ENCODE measurements at regions not wholly inside any gene's neighbourhood (a gene's known extent, or its start where the extent isn't known, plus 50 kb on each side); places are given as distances from the start of the nearest gene placed in this dataset.

DNA sequence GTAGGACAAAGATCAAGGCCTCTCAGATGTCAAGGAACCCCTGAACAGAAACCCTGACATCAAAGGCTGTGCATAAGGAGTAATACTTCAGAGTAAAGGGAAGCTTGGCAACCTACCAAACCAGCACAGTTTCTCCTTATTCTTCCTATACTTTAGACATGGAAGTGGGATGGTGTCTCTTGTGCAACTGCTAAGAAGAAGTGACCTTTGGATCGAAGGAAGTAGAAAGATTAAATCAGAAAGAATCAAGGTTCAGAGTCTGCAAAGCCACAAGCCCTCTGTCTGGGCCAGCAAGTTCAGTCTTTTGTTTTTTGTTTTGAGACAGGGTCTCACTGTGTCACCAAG is 66.2 kb upstream of the SLC39A10 start:
- Histone ChIP-seq H3K36me3 (ENCODE audit: control insufficient read depth, insufficient read depth, low read length, severe bottlenecking) (no peaks in the 10 kb centered on the region), H3K27me3 (replicated peaks; ENCODE audit: control insufficient read depth, insufficient read depth, low read length) (no peaks in the 10 kb centered on the region), H3K4me3 (ENCODE audit: low read length) (no peak overlapping the region), H3K4me1 (ENCODE audit: control insufficient read depth, insufficient read depth, low read length) (peaks cover 9% of the 10 kb centered on the region), H3K9me3 (ENCODE audit: control insufficient read depth, low read length) (no peaks in the 10 kb centered on the region), H3K9ac (ENCODE audit: low read length) (no peak overlapping the region)
- DNase-seq (ENCODE audit: low read depth), result no peak

DNA sequence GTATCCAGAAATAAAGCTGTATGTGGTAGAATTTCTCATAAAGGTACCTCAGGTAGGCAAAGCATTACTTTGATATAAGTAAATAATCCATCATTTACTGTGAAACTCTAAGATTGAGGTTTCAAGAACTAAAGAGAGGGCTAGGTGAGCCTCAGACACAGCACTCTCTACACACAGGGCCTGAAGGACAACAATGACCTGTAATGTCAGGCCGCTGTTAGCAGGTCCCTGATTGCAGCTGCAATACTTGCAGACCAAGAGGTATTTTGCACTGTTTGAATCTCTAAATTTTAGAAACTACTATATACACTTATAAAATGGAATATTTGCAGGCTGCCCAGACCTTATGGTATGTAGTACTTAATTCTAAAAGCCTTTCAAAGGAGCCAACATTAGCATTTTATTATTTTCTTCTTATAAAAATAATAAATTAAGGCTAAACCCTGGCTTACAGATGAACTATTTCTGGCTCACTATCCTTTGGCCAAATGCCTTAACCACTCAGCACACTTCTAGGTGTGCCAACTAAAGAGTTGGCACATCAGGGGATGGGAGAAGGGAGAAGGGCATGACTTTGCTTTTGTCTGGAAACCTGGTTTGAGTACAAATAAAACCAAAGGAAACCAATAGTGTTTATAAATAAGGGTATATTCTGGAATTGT is 66.7 kb upstream of the SLC39A10 start:
- Histone ChIP-seq H3K4me3 (ENCODE audit: low read length) (no peak overlapping the region), H3K4me1 (ENCODE audit: control insufficient read depth, insufficient read depth, low read length) (peaks cover 9% of the 10 kb centered on the region), H3K27me3 (replicated peaks; ENCODE audit: control insufficient read depth, insufficient read depth, low read length) (no peaks in the 10 kb centered on the region), H3K9ac (ENCODE audit: low read length) (no peak overlapping the region), H3K36me3 (ENCODE audit: control insufficient read depth, insufficient read depth, low read length, severe bottlenecking) (no peaks in the 10 kb centered on the region), H3K9me3 (ENCODE audit: control insufficient read depth, low read length) (no peaks in the 10 kb centered on the region)
- no peak for DNase-seq (ENCODE audit: low read depth)

DNA sequence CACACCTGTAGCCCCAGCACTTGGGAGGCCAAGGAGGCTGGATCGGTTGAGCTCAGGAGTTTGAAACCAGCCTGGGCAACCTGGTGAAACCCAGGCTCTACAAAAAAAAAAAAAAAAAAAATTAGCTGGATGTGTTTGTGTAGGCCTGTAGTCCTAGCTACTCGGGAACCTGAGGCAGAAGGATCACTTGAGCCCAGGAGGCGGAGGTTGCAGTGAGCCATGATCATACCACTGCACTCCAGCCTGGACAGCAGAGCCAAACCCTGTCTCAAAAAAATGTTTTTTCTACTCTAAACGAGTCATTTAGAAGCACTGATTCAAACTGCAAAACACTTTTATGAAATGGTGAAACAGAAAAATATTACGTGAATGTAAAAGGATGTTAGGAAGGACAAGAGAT is 69.1 kb upstream of the SLC39A10 start:
- Histone ChIP-seq H3K36me3 (ENCODE audit: control insufficient read depth, insufficient read depth, low read length, severe bottlenecking) (no peaks in the 10 kb centered on the region), H3K9me3 (ENCODE audit: control insufficient read depth, low read length) (no peaks in the 10 kb centered on the region), H3K4me3 (ENCODE audit: low read length) (no peak overlapping the region), H3K27me3 (replicated peaks; ENCODE audit: control insufficient read depth, insufficient read depth, low read length) (no peaks in the 10 kb centered on the region), H3K9ac (ENCODE audit: low read length) (no peak overlapping the region), H3K4me1 (ENCODE audit: control insufficient read depth, insufficient read depth, low read length) (peaks cover 9% of the 10 kb centered on the region)
- DNase-seq (ENCODE audit: low read depth), result no peak

DNA sequence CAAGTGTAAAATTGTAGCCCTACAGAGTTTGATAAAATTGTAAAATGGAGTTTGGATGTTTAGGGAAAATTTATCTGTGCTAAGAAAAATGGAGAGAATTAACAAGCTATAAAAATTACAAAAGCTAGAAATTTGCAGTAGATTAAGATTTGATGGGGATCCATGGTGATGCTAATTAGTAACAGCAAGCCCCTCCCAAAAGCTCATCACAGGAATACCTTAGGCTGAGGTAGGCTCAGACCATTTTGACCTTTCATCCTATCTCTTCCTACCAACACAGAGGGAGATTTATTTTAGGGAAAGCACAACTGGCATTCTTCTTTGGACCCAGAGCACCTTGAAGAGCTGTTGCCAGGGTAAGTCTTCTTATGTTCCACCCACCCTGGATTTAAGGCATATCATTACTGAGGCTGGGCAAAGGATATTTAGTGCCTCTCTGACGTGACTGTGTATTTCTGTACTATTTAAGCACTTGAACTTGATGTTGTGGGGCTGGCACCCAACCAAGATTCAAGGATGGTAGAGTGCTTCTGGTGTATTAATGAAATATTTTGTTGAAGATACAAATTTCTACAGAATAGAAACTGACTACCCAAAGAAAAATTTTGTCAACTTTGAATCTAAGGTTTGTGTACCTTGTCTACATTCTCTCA is 70.8 kb upstream of the SLC39A10 start:
- Histone ChIP-seq H3K36me3 (ENCODE audit: control insufficient read depth, insufficient read depth, low read length, severe bottlenecking) (no peaks in the 10 kb centered on the region), H3K9me3 (ENCODE audit: control insufficient read depth, low read length) (no peaks in the 10 kb centered on the region), H3K4me1 (ENCODE audit: control insufficient read depth, insufficient read depth, low read length) (peaks cover 9% of the 10 kb centered on the region), H3K4me3 (ENCODE audit: low read length) (no peak overlapping the region), H3K9ac (ENCODE audit: low read length) (no peak overlapping the region), H3K27me3 (replicated peaks; ENCODE audit: control insufficient read depth, insufficient read depth, low read length) (no peaks in the 10 kb centered on the region)
- no peak for DNase-seq (ENCODE audit: low read depth)

DNA sequence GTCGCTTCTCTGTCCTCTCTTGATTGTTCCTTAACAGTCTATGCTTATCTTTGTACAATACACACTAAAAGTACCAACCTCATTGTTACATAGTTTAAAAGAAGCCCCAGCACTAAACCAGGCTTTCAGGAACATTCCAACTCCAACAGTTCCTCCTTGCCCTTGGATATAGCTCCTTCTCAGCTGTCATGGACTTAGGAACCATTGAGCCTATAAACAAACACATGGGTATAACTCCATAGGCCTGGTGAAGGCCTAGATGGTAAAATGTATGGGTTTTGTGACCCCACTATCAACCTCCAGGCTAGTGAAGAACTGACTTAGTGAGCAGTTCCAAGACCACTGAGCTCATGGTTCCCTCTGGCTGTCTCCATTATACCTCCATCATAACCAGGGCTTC is 74.8 kb upstream of the SLC39A10 start:
- H3K4me3 ChIP-seq (ENCODE audit: low read length), result no peak overlapping the region
- no peaks in the 10 kb centered on the region for H3K36me3 ChIP-seq (ENCODE audit: control insufficient read depth, insufficient read depth, low read length, severe bottlenecking)
- H3K27me3 ChIP-seq (replicated peaks; ENCODE audit: control insufficient read depth, insufficient read depth, low read length), result no peaks in the 10 kb centered on the region
- H3K9ac ChIP-seq (ENCODE audit: low read length), result no peak overlapping the region
- no peak for DNase-seq (ENCODE audit: low read depth)
- no peaks in the 10 kb centered on the region for H3K4me1 ChIP-seq (ENCODE audit: control insufficient read depth, insufficient read depth, low read length)
- H3K9me3 ChIP-seq (ENCODE audit: control insufficient read depth, low read length), result no peaks in the 10 kb centered on the region

DNA sequence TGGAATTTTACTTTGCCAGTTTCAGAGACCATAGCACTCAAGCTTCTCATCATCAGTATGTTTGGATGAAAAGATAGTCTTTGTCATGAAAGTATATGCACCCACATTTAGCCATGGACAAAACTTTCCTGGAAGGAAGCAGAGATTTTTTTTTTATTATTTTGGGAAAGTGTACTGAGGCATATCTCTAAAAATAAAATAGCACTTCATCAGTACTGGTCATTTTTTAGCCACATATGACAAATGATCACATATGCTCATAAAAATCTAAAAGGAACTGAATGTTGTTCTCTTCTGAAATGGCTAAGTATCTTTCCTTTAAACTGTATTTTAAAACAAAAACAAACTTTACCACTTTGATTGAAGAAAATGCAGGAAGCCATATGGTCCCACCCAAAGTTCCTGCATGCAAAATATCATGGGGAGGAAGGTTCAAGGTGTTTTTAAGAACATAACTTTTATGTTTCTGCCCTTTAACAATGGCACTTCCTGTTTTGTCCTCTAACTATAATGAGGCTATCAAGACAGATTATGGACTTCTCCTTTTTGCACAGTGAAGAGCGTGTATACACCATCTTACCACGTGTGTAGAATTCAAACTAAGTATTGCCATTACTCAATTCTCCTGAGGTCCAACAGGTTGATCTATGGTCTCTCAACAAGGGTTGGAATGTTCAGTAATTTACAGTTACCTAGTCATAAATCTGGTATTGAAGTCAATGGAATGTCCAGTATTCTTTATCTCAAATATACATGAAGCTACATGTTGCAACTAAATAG is 77.1 kb upstream of the SLC39A10 start:
- H3K27me3 ChIP-seq (replicated peaks; ENCODE audit: control insufficient read depth, insufficient read depth, low read length), result no peaks in the 10 kb centered on the region
- no peaks in the 10 kb centered on the region for H3K36me3 ChIP-seq (ENCODE audit: control insufficient read depth, insufficient read depth, low read length, severe bottlenecking)
- H3K4me1 ChIP-seq (ENCODE audit: control insufficient read depth, insufficient read depth, low read length), result peaks cover 13% of the 10 kb centered on the region
- no peak for DNase-seq (ENCODE audit: low read depth)
- no peak overlapping the region for H3K9ac ChIP-seq (ENCODE audit: low read length)
- H3K9me3 ChIP-seq (ENCODE audit: control insufficient read depth, low read length), result no peaks in the 10 kb centered on the region
- H3K4me3 ChIP-seq (ENCODE audit: low read length), result no peak overlapping the region

DNA sequence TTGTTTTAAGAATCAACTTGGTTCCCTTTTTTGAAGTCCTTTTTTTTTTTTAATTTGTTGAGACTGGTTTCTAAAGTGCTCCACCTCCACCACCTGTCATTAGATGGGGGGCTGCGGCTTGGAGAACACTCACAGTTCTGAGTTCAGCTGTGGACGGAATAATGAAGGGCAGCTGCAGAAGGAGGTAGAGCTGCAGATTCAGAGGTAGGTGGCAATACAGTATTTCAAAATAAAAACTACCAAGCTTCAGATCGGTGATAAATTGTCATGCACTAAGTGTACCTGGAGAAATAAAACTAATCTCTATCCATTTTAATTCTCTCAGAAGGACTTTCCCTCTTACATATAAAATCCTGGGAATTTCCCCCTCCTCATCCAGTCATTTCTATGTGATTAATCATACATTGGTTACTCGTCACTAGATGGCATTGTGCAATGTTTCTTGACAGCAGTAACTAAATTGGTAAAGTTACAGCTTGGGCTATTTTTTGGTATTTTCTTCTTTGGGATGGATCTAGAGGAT is 81.1 kb upstream of the SLC39A10 start:
- Histone ChIP-seq H3K9me3 (ENCODE audit: control insufficient read depth, low read length) (no peaks in the 10 kb centered on the region), H3K4me3 (ENCODE audit: low read length) (no peak overlapping the region), H3K36me3 (ENCODE audit: control insufficient read depth, insufficient read depth, low read length, severe bottlenecking) (no peaks in the 10 kb centered on the region), H3K9ac (ENCODE audit: low read length) (no peak overlapping the region), H3K27me3 (replicated peaks; ENCODE audit: control insufficient read depth, insufficient read depth, low read length) (no peaks in the 10 kb centered on the region), H3K4me1 (ENCODE audit: control insufficient read depth, insufficient read depth, low read length) (peaks cover 22% of the 10 kb centered on the region)
- DNase-seq (ENCODE audit: low read depth), result peak; percentile 94

DNA sequence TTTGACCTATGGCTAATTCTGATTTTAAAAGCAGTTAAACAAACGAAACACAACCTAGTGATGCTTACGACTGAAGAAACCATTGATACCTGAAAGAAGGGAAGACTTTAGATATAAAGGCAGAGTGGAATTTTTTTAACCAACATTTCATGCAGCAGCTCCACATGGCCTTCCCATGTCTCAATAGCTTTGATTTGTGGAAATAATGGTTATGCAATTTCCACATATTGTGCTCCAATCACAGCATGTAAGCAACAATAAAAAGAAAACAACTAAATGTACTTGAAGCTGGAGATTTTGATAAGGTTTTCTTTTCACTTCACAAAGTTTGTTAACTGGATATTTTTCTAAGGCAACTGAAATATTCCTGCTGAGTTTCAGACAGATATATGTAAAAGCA is 82.0 kb upstream of the SLC39A10 start:
- H3K27me3 ChIP-seq (replicated peaks; ENCODE audit: control insufficient read depth, insufficient read depth, low read length), result no peaks in the 10 kb centered on the region
- no peaks in the 10 kb centered on the region for H3K36me3 ChIP-seq (ENCODE audit: control insufficient read depth, insufficient read depth, low read length, severe bottlenecking)
- H3K9ac ChIP-seq (ENCODE audit: low read length), result no peak overlapping the region
- no peak overlapping the region for H3K4me3 ChIP-seq (ENCODE audit: low read length)
- DNase-seq (ENCODE audit: low read depth), result peak; percentile 59
- no peaks in the 10 kb centered on the region for H3K9me3 ChIP-seq (ENCODE audit: control insufficient read depth, low read length)
- H3K4me1 ChIP-seq (ENCODE audit: control insufficient read depth, insufficient read depth, low read length), result peaks cover 22% of the 10 kb centered on the region

DNA sequence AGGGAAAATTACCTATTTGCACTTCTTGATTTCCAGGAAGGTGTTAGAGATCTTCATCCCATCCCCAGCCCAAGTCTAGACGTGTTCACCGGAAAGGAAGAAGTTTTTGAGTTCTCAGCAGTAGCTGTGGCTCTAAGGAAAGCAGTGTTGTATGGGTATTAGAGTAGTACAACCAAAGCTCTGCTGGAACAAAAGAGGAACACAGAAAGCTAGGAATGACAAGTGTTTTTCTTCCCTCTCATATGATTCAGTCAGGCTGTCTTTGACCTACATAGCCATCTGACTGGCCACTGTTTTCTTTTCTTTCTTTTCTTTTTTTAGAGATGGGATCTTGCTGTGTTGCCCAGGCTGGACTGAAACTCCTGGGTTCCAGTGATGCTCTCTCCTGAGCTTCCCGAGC is 82.7 kb upstream of the SLC39A10 start:
- H3K4me3 ChIP-seq (ENCODE audit: low read length), result no peak overlapping the region
- no peak for DNase-seq (ENCODE audit: low read depth)
- peaks cover 22% of the 10 kb centered on the region for H3K4me1 ChIP-seq (ENCODE audit: control insufficient read depth, insufficient read depth, low read length)
- H3K27me3 ChIP-seq (replicated peaks; ENCODE audit: control insufficient read depth, insufficient read depth, low read length), result no peaks in the 10 kb centered on the region
- no peaks in the 10 kb centered on the region for H3K36me3 ChIP-seq (ENCODE audit: control insufficient read depth, insufficient read depth, low read length, severe bottlenecking)
- no peaks in the 10 kb centered on the region for H3K9me3 ChIP-seq (ENCODE audit: control insufficient read depth, low read length)
- no peak overlapping the region for H3K9ac ChIP-seq (ENCODE audit: low read length)

DNA sequence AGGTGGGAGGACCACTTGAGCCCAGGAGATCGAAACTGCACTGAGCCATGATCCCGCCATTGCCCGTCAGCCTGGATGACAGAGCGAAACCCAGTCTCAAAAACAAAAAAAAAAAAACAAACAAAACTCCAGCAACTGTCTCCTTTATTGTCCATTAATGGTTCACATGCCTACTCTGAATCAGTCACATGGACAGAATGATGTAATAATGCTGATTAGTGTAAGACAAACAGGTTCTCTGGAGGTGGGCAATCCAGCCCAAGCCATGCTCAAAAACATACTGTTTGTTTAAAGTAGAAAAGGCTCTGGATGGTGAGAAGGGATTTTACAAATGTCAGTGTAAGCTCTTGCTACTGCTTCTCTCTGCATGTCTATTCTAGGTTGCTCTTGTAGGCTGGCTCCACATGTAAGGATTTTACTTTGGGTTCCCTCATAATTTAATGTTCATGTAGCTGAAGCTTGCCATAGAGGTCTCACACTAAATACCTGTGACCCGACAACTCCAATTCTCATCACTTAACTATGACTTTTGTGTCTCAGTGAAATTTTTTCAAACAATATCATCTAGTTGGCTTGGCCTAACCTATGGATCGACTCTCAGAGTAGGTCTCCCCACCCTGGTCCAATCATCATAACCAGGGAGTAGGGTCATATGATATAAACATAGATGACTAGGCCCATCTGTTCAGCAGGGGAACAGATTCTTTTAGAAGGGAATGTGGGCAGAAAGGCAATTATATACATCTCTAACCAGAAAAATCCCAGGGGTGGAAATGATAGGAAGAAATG is 83.9 kb upstream of the SLC39A10 start:
- no peak overlapping the region for H3K4me3 ChIP-seq (ENCODE audit: low read length)
- no peak overlapping the region for H3K9ac ChIP-seq (ENCODE audit: low read length)
- H3K36me3 ChIP-seq (ENCODE audit: control insufficient read depth, insufficient read depth, low read length, severe bottlenecking), result no peaks in the 10 kb centered on the region
- peaks cover 22% of the 10 kb centered on the region for H3K4me1 ChIP-seq (ENCODE audit: control insufficient read depth, insufficient read depth, low read length)
- no peaks in the 10 kb centered on the region for H3K9me3 ChIP-seq (ENCODE audit: control insufficient read depth, low read length)
- no peaks in the 10 kb centered on the region for H3K27me3 ChIP-seq (replicated peaks; ENCODE audit: control insufficient read depth, insufficient read depth, low read length)
- DNase-seq (ENCODE audit: low read depth), result no peak

DNA sequence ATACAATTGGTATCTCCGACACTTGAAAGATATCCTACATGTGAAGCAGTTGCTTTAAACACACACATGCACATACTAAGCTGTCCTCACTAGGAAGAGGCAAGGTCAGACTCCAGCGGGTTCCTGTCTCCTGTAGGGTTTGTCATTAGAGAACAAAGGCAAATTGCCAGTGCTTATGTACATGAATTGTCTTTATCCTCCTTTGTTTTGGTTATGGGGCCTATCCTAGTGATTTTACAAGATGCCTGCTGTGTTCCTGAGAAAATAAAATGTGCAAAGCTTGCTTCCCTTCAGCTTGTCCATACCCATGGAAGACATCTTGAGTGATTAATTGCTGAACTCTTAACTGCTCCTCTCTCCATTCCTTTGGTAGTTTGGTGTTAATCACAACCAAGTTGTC is 86.7 kb upstream of the SLC39A10 start:
- DNase-seq (ENCODE audit: low read depth), result no peak
- H3K36me3 ChIP-seq (ENCODE audit: control insufficient read depth, insufficient read depth, low read length, severe bottlenecking), result no peaks in the 10 kb centered on the region
- no peak overlapping the region for H3K9ac ChIP-seq (ENCODE audit: low read length)

More for the DNA sequence above, 86.7 kb upstream of the SLC39A10 start:
- Histone ChIP-seq H3K4me3 (ENCODE audit: low read length) (no peak overlapping the region), H3K27me3 (replicated peaks; ENCODE audit: control insufficient read depth, insufficient read depth, low read length) (no peaks in the 10 kb centered on the region), H3K9me3 (ENCODE audit: control insufficient read depth, low read length) (no peaks in the 10 kb centered on the region), H3K4me1 (ENCODE audit: control insufficient read depth, insufficient read depth, low read length) (peaks cover 19% of the 10 kb centered on the region)
